ENCODE measurements at regions not wholly inside any gene's neighbourhood (a gene's known extent, or its start where the extent isn't known, plus 50 kb on each side); places are given as distances from the start of the nearest gene placed in this dataset.

DNA sequence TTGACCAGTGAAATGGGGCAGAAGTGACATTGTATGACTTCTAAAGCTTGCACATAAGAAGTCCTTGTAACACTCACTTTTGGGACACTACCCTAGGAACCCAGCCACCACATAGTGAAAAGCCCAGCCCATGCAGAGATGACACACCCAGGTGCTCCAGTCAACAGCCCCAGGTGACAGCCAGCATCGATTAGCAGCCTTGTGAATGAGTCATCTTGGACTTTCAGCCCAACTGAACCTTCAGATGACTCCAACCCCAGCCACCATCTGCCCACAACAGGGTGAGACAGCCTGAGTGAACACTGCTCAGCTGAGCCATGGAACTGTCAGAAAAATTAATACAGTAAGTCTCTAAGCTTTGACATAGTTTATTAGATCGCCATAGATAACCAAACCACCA is 458.6 kb downstream of the ZSWIM6 start:
- H3K9ac ChIP-seq (ENCODE audit: low read length), result no peak overlapping the region
- no peaks in the 10 kb centered on the region for H3K27me3 ChIP-seq (ENCODE audit: control insufficient read depth, insufficient read depth, low read length)
- no peaks in the 10 kb centered on the region for H3K36me3 ChIP-seq (ENCODE audit: control insufficient read depth, insufficient read depth, low read length)
- no peaks in the 10 kb centered on the region for H3K9me3 ChIP-seq (ENCODE audit: control insufficient read depth, low read length)
- H3K4me3 ChIP-seq (ENCODE audit: low read length), result no peak overlapping the region
- H3K4me1 ChIP-seq (ENCODE audit: control insufficient read depth, insufficient read depth, low read length), result peaks cover 5% of the 10 kb centered on the region

DNA sequence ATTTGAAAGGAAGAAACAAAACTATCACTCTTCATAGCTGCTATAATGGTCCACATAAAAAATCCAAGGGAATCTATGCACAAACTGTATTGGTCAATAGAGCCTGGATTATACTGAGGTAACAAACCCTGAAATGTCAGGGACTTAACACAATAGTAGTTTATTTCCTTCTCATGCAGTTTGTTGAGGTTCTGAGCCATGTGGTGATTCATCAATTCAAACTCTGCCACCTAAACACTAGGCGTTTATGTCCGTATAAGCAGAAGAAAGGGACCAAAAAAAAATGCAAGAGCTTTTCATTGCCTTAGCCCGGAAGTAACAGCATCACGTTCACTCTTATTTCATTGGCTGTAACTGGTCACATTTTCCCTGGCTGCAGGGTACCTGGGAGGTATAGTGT is 464.7 kb downstream of the ZSWIM6 start:
- no peak overlapping the region for H3K4me3 ChIP-seq (ENCODE audit: low read length)
- no peaks in the 10 kb centered on the region for H3K9me3 ChIP-seq (ENCODE audit: control insufficient read depth, low read length)
- no peaks in the 10 kb centered on the region for H3K27me3 ChIP-seq (ENCODE audit: control insufficient read depth, insufficient read depth, low read length)
- no peak overlapping the region for H3K9ac ChIP-seq (ENCODE audit: low read length)
- H3K36me3 ChIP-seq (ENCODE audit: control insufficient read depth, insufficient read depth, low read length), result no peaks in the 10 kb centered on the region
- no peaks in the 10 kb centered on the region for H3K4me1 ChIP-seq (ENCODE audit: control insufficient read depth, insufficient read depth, low read length)

DNA sequence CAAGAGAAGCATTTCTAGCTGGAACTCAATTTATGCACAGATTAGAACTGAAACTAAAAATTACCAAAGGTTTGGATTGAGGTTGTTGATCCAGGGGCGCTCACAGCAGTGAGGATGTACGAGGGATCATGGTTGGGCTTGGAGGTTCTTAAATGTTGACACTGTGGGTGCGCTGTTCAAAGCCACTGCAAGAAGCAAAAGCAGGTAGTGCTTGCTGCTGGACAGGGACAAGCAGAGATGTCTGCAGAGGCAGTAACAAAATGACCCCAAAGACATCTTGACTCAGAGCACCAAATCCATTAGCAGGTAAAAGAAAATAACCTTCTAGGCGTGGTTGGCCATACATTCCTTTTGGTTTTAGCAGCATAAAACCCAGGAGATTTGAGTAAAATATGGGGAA is 468.4 kb downstream of the ZSWIM6 start:
- Histone ChIP-seq H3K9me3 (ENCODE audit: control insufficient read depth, low read length) (no peaks in the 10 kb centered on the region), H3K4me1 (ENCODE audit: control insufficient read depth, insufficient read depth, low read length) (peaks cover 7% of the 10 kb centered on the region), H3K36me3 (ENCODE audit: control insufficient read depth, insufficient read depth, low read length) (no peaks in the 10 kb centered on the region), H3K9ac (ENCODE audit: low read length) (no peak overlapping the region), H3K27me3 (ENCODE audit: control insufficient read depth, insufficient read depth, low read length) (no peaks in the 10 kb centered on the region), H3K4me3 (ENCODE audit: low read length) (no peak overlapping the region)

DNA sequence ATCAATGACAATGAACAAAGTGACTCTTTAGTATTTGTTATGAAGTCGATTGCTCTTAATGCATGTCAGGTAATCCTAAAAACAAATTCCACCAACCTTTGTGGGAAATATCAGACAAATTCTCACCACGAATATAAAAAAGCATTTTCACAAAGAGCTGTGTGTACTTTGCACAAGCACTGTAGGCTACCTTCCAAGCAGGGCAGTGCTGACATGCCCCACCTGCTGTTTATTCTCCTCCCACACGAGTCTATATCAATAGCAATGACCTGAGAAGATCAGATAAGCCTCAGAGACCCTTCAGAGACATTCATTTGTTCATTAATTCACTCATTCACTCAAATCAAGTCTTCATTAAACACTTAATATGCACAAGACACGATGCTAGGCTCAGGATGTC is 469.1 kb downstream of the ZSWIM6 start:
- no peak overlapping the region for H3K4me3 ChIP-seq (ENCODE audit: low read length)
- no peaks in the 10 kb centered on the region for H3K36me3 ChIP-seq (ENCODE audit: control insufficient read depth, insufficient read depth, low read length)
- no peaks in the 10 kb centered on the region for H3K9me3 ChIP-seq (ENCODE audit: control insufficient read depth, low read length)
- no peaks in the 10 kb centered on the region for H3K27me3 ChIP-seq (ENCODE audit: control insufficient read depth, insufficient read depth, low read length)
- peaks cover 7% of the 10 kb centered on the region for H3K4me1 ChIP-seq (ENCODE audit: control insufficient read depth, insufficient read depth, low read length)
- H3K9ac ChIP-seq (ENCODE audit: low read length), result no peak overlapping the region

DNA sequence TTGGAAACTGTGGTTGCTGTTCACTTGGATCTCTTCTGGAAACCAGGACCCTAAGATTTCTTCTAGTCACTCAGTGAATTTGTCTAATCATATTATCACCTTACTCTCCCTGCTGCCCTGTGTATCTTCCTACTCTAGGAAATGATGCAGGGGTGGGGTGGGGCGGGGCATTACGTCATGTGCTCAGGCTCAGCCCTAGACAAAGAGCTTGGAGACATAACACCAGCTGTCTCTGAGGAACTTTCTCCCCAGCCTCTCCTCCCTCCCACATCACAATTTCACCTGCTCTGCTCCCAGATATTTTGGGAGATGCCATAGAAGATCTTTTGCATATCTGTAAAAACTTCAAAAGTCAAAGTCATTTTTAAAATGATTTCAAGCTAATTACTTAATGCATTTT is 470.4 kb downstream of the ZSWIM6 start:
- H3K4me3 ChIP-seq (ENCODE audit: low read length), result no peak overlapping the region
- H3K9ac ChIP-seq (ENCODE audit: low read length), result no peak overlapping the region
- peaks cover 7% of the 10 kb centered on the region for H3K4me1 ChIP-seq (ENCODE audit: control insufficient read depth, insufficient read depth, low read length)
- H3K27me3 ChIP-seq (ENCODE audit: control insufficient read depth, insufficient read depth, low read length), result no peaks in the 10 kb centered on the region
- H3K9me3 ChIP-seq (ENCODE audit: control insufficient read depth, low read length), result no peaks in the 10 kb centered on the region
- no peaks in the 10 kb centered on the region for H3K36me3 ChIP-seq (ENCODE audit: control insufficient read depth, insufficient read depth, low read length)

DNA sequence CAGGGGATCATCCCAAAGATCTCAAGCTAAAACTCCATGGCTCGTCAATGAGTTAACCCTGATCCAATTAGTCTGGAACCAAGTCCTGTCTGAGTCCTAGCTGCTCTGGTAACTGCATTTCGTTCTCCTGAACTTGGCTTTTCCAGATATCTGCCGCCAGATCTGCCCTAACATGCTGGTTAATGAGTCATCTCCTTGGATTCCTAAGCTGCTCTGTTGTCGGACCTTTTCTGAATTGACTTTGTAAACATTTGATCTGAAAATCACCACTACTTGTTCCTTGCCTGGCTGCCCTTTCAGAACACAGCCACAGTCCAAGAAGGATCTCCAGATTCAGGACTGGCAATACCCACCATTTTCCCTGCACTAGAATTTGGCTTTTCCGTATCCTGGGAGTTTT is 473.0 kb downstream of the ZSWIM6 start:
- no peaks in the 10 kb centered on the region for H3K9me3 ChIP-seq (ENCODE audit: control insufficient read depth, low read length)
- H3K36me3 ChIP-seq (ENCODE audit: control insufficient read depth, insufficient read depth, low read length), result no peaks in the 10 kb centered on the region
- H3K4me1 ChIP-seq (ENCODE audit: control insufficient read depth, insufficient read depth, low read length), result peaks cover 7% of the 10 kb centered on the region
- no peaks in the 10 kb centered on the region for H3K27me3 ChIP-seq (ENCODE audit: control insufficient read depth, insufficient read depth, low read length)
- H3K4me3 ChIP-seq (ENCODE audit: low read length), result no peak overlapping the region
- H3K9ac ChIP-seq (ENCODE audit: low read length), result no peak overlapping the region

DNA sequence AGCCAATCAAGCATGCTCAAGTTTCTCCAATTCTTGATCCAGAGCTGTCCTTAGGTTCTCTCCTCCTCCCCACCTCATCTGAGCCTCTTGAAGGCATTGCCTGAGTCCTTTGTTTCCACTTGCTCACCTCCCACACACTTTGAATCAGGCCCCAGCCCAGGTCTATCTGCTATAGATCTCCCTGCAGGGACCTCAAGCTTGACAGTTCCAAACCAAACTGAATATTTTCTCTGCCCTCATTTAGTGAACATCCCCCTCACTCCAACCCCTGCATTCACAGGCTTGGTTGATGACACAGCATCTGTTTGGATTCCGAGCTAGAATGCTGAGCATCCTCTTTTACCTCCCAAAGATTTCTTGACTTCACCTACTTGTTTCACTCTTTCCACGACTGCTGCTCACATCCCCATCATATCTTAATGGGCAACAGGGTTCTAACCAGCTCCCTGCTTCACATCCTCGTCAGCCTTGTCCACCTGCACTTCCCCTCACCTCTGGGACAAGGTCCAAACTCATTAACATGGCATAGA is 474.5 kb downstream of the ZSWIM6 start:
- H3K36me3 ChIP-seq (ENCODE audit: control insufficient read depth, insufficient read depth, low read length), result no peaks in the 10 kb centered on the region
- no peak overlapping the region for H3K4me3 ChIP-seq (ENCODE audit: low read length)
- no peak overlapping the region for H3K9ac ChIP-seq (ENCODE audit: low read length)
- no peaks in the 10 kb centered on the region for H3K9me3 ChIP-seq (ENCODE audit: control insufficient read depth, low read length)
- peaks cover 7% of the 10 kb centered on the region for H3K4me1 ChIP-seq (ENCODE audit: control insufficient read depth, insufficient read depth, low read length)
- no peaks in the 10 kb centered on the region for H3K27me3 ChIP-seq (ENCODE audit: control insufficient read depth, insufficient read depth, low read length)

DNA sequence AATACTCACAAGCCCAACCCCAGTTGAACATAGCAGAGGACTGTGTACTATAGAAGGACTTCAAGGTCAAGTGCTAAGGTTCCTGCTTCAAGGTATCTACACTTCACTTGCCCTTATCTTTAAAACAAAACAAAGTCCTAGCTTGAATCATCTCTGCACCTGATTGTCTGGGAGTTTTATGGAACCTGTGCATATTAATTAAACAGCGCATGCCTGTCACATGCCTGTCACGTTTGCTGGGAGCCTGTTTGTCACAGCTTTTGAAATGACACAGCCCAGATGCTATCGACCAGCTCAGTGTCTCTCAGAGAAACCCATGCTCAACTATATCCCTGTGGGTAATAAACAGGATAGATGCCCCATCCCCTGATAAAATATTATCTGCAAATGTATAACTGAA is 476.0 kb downstream of the ZSWIM6 start:
- Histone ChIP-seq H3K36me3 (ENCODE audit: control insufficient read depth, insufficient read depth, low read length) (no peaks in the 10 kb centered on the region), H3K9ac (ENCODE audit: low read length) (no peak overlapping the region), H3K9me3 (ENCODE audit: control insufficient read depth, low read length) (no peaks in the 10 kb centered on the region), H3K4me1 (ENCODE audit: control insufficient read depth, insufficient read depth, low read length) (peaks cover 7% of the 10 kb centered on the region), H3K27me3 (ENCODE audit: control insufficient read depth, insufficient read depth, low read length) (peaks cover 4% of the 10 kb centered on the region), H3K4me3 (ENCODE audit: low read length) (no peak overlapping the region)

DNA sequence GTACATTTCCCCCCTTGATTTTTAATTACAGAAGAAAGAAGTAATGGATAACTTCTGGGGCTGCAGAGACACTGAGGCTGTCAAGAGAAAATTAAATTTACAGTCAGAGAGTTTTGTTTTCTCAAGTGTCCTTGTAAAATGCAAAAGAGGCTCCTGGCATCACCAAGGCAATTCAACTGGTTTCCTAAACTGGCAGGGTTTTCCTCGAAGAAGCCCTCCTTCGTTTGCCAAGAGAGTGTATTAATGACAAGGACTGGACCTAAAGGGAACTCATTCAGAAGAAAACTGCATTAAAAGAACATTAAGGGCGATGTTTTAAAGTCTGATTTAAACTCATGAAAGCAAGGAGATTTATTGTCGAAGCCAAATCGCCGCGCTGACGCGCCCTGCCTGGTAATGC is 476.9 kb downstream of the ZSWIM6 start:
- Histone ChIP-seq H3K9ac (ENCODE audit: low read length) (no peak overlapping the region), H3K4me1 (ENCODE audit: control insufficient read depth, insufficient read depth, low read length) (peaks cover 7% of the 10 kb centered on the region), H3K4me3 (ENCODE audit: low read length) (no peak overlapping the region), H3K9me3 (ENCODE audit: control insufficient read depth, low read length) (no peaks in the 10 kb centered on the region), H3K27me3 (ENCODE audit: control insufficient read depth, insufficient read depth, low read length) (peaks cover 4% of the 10 kb centered on the region), H3K36me3 (ENCODE audit: control insufficient read depth, insufficient read depth, low read length) (no peaks in the 10 kb centered on the region)

DNA sequence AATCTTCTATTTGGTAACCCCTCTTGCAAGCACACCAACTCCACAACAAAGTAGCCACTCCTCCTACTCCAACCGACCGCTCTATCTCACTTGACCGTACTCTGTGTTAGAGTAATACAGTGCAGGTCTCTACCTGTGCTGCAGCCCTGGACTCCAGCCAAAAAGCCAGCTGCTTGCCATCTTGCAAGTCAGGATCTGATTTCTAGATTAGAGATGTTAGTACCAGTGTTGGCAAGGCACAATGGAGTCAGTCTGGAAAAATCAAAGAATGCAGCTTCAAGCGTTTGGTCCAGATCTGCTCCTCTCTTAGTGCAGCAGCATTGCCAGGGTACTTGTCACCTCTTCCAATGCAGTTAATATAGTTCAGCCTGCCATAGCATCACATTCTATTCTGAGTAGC is 477.6 kb downstream of the ZSWIM6 start:
- peaks cover 7% of the 10 kb centered on the region for H3K4me1 ChIP-seq (ENCODE audit: control insufficient read depth, insufficient read depth, low read length)
- no peak overlapping the region for H3K9ac ChIP-seq (ENCODE audit: low read length)
- H3K9me3 ChIP-seq (ENCODE audit: control insufficient read depth, low read length), result no peaks in the 10 kb centered on the region
- peaks cover 4% of the 10 kb centered on the region for H3K27me3 ChIP-seq (ENCODE audit: control insufficient read depth, insufficient read depth, low read length)
- H3K36me3 ChIP-seq (ENCODE audit: control insufficient read depth, insufficient read depth, low read length), result no peaks in the 10 kb centered on the region
- H3K4me3 ChIP-seq (ENCODE audit: low read length), result no peak overlapping the region

DNA sequence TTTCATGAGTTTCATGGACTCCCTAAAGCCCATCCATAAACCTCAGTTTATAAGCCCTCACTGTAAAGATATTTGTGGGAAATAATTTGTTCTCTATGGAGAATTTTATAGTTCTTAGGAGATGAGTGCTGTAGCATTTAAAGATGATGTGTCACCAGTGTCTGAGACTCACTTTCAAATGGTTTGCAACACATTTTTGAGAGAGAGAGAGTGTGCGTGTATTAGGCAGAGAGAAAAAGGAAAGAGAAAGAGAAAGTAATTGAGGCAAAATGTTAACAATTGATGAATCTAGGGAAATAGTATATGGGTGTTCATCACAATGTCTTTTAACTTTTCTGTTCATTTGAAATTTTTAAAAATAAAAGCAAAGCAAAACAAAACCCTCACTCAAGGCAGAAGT is 479.0 kb downstream of the ZSWIM6 start:
- peaks cover 4% of the 10 kb centered on the region for H3K27me3 ChIP-seq (ENCODE audit: control insufficient read depth, insufficient read depth, low read length)
- H3K9ac ChIP-seq (ENCODE audit: low read length), result no peak overlapping the region
- no peak overlapping the region for H3K4me3 ChIP-seq (ENCODE audit: low read length)
- H3K9me3 ChIP-seq (ENCODE audit: control insufficient read depth, low read length), result no peaks in the 10 kb centered on the region
- peaks cover 6% of the 10 kb centered on the region for H3K4me1 ChIP-seq (ENCODE audit: control insufficient read depth, insufficient read depth, low read length)
- no peaks in the 10 kb centered on the region for H3K36me3 ChIP-seq (ENCODE audit: control insufficient read depth, insufficient read depth, low read length)

DNA sequence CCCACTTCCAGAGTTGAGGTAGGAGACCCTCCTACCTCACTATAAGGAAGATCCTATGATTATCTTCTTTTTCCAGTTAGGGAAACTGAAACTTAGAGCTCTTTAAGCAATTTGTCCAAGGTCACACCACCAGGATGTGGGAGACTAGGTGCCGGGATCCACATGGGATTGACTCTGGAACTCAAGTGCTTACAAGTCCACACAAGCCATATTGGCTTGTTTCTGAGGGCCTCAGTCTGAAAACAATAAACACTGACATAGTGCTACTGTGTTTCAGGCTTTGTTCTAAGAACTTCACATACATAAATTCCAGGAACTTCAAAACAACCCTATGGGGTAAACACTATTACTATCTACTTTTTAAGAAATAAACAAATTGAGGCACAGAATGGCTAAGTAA is 481.3 kb downstream of the ZSWIM6 start:
- no peaks in the 10 kb centered on the region for H3K36me3 ChIP-seq (ENCODE audit: control insufficient read depth, insufficient read depth, low read length)
- peaks cover 17% of the 10 kb centered on the region for H3K4me1 ChIP-seq (ENCODE audit: control insufficient read depth, insufficient read depth, low read length)
- H3K9me3 ChIP-seq (ENCODE audit: control insufficient read depth, low read length), result no peaks in the 10 kb centered on the region
- H3K27me3 ChIP-seq (ENCODE audit: control insufficient read depth, insufficient read depth, low read length), result peaks cover 4% of the 10 kb centered on the region
- H3K9ac ChIP-seq (ENCODE audit: low read length), result no peak overlapping the region
- H3K4me3 ChIP-seq (ENCODE audit: low read length), result no peak overlapping the region

DNA sequence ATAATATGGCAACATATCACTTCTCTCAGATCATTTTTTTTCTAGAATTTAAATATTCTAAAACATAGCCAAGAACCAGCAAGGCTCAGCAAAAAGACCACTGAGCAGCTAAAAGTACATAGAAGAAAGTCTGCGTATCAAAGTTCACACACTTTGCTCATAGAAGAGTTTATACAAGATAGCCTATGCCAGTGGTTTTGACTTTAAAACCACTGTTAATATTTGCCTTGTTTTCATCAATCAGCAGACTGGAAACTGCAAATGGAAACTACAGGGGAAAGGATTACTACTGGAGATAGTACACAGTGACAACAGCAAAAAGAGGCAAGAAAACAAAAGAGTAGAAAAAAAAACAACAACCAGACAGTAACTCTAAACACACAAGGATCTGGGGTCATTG is 483.3 kb downstream of the ZSWIM6 start:
- Histone ChIP-seq H3K4me3 (ENCODE audit: low read length) (no peak overlapping the region), H3K36me3 (ENCODE audit: control insufficient read depth, insufficient read depth, low read length) (no peaks in the 10 kb centered on the region), H3K9ac (ENCODE audit: low read length) (no peak overlapping the region), H3K27me3 (ENCODE audit: control insufficient read depth, insufficient read depth, low read length) (peaks cover 4% of the 10 kb centered on the region), H3K9me3 (ENCODE audit: control insufficient read depth, low read length) (no peaks in the 10 kb centered on the region), H3K4me1 (ENCODE audit: control insufficient read depth, insufficient read depth, low read length) (peaks cover 17% of the 10 kb centered on the region)
